Upper lobe of left lung (tissue), 6 donors: ENCODE measurements at regions not wholly inside any gene's neighbourhood (a gene's known extent, or its start where the extent isn't known, plus 50 kb on each side); places are given as distances from the start of the nearest gene placed in this dataset.

Experiments
- ATAC-seq, 2 donors: fragments of 200-7000 bp; cut with Tn5 transposase; one replicate each; pipeline ENCODE4 v1.9.1; 2022; ENCODE audit warnings: mild to moderate bottlenecking in 2 of 2, moderate library complexity in 2 of 2; ENCODE audit not compliant: low FRiP score in 2 of 2
- DNase-seq, 2 donors: peaks; one replicate each; pipeline ENCODE4 v3.0.0-alpha.2; 2019 to 2020
- H3K27ac ChIP-seq, 4 donors: fragments of 200-600 bp; sonication (generic); one replicate each; pipeline ENCODE4 v1.5.1; 2016 to 2019
- H3K27me3 ChIP-seq, 4 donors: fragments of 200-600 bp; sonication (generic); one replicate each; pipeline ENCODE4 v1.5.1; 2017 to 2019
- H3K36me3 ChIP-seq, 4 donors: fragments of 200-600 bp; sonication (generic); one replicate each; pipeline ENCODE4 v1.5.1; 2016 to 2019
- H3K4me1 ChIP-seq, 4 donors: fragments of 200-600 bp; sonication (generic); one replicate each; pipeline ENCODE4 v1.5.1; 2018 to 2019
- H3K4me3 ChIP-seq, 4 donors: fragments of 200-600 bp; sonication (generic); one replicate each; pipeline ENCODE4 v1.5.1; 2017 to 2019; ENCODE audit warnings: mild to moderate bottlenecking in 2 of 4, moderate library complexity in 1 of 4
- H3K9me3 ChIP-seq, 4 donors: fragments of 200-600 bp; sonication (generic); one replicate each; pipeline ENCODE4 v1.5.1; 2018 to 2019
- EP300 ChIP-seq, 4 donors: sonication (generic); formaldehyde crosslinking; IDR thresholded peaks; one replicate each; pipeline ENCODE4 v1.5.1; 2017; ENCODE audit warnings: antibody characterized with exemption in 4 of 4, control low read depth in 2 of 4
- POLR2A ChIP-seq, 4 donors: fragments of 450-650 bp; IDR thresholded peaks; one replicate each; pipeline ENCODE4 v1.5.1; 2016 to 2017; ENCODE audit warnings: antibody characterized with exemption in 4 of 4, mild to moderate bottlenecking in 2 of 4
- POLR2AphosphoS5 ChIP-seq, 2 donors: sonication (generic); formaldehyde crosslinking; IDR thresholded peaks; one replicate each; pipeline ENCODE4 v1.5.1; 2017; ENCODE audit warnings: antibody characterized with exemption in 2 of 2
- WGBS, 2 donors: methylation state at CpG; one replicate each; pipeline ENCODE4 v1.1.5; 2017 to 2018; 5-methylcytosine and 5-hydroxymethylcytosine counted together
- TF ChIP-seq, protein P1 (sequence below), 6 experiments: fragments of 450-650 bp in 4 of 6; fragments of 200-600 bp in 2 of 6; sonication (generic) in 2 of 6; IDR thresholded peaks; one replicate each; pipeline ENCODE4 v1.5.1; 2016 to 2019; ENCODE audit warnings: antibody characterized with exemption in 6 of 6
- donor health status: DM: no; HTN: no; CAD: no; lungs with moderate emphysema.
- donor health status: DM: no; HTN: yes; CAD: no; lungs with severe emphysema.

- ATAC-seq = no peak
- TF ChIP-seq EP300 (IDR thresholded peaks at IDR 0.05) (no peak), POLR2AphosphoS5 (IDR thresholded peaks at IDR 0.05) (no peak)
- TF ChIP-seq, protein P1, sequence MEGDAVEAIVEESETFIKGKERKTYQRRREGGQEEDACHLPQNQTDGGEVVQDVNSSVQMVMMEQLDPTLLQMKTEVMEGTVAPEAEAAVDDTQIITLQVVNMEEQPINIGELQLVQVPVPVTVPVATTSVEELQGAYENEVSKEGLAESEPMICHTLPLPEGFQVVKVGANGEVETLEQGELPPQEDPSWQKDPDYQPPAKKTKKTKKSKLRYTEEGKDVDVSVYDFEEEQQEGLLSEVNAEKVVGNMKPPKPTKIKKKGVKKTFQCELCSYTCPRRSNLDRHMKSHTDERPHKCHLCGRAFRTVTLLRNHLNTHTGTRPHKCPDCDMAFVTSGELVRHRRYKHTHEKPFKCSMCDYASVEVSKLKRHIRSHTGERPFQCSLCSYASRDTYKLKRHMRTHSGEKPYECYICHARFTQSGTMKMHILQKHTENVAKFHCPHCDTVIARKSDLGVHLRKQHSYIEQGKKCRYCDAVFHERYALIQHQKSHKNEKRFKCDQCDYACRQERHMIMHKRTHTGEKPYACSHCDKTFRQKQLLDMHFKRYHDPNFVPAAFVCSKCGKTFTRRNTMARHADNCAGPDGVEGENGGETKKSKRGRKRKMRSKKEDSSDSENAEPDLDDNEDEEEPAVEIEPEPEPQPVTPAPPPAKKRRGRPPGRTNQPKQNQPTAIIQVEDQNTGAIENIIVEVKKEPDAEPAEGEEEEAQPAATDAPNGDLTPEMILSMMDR (IDR thresholded peaks at IDR 0.05) = no peak
- no peak overlapping the region for H3K4me3 ChIP-seq
- WGBS, 2 donors = 88 to 91% methylated on average over 4 of the region's 4 CpGs
- H3K4me1 ChIP-seq = no peaks in the 10 kb centered on the region
- H3K36me3 ChIP-seq = no peaks in the 10 kb centered on the region
- no peaks in the 10 kb centered on the region for H3K9me3 ChIP-seq
- H3K27ac ChIP-seq = no peak overlapping the region
- H3K27me3 ChIP-seq = no peaks in the 10 kb centered on the region
- DNase-seq = no peak
Measured at GRCh38 chr13:47110141-47110540, 213.3 kb upstream of the HTR2A start.

DNA sequence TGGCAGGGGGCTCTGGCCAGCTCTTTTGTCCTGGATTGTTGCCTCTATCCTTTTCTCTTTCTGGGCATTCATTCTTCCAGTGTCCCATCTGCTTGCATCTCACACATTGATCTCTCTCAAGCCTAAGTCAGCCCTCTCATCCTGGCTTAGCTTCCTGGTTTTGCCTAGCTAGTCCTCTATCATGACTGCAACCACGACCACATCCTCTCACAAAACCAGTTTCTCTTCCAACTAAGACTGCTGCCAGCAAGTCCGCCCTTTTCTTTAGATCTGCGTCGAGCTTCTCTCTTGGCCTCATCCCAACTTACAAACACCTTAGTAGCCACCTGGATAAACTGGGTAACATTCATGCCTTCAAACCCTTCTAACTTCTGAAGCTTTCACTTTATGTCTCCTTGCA, 212.2 kb upstream of the HTR2A start:
- Histone ChIP-seq H3K4me1 (no peaks in the 10 kb centered on the region), H3K4me3 (no peak overlapping the region), H3K27me3 (no peaks in the 10 kb centered on the region), H3K27ac (no peak overlapping the region), H3K9me3 (no peaks in the 10 kb centered on the region), H3K36me3 (no peaks in the 10 kb centered on the region)
- DNase-seq (no peak), ATAC-seq (no peak)
- TF ChIP-seq, protein P1 (IDR thresholded peaks at IDR 0.05) = no peak
- TF ChIP-seq POLR2A (IDR thresholded peaks at IDR 0.05) (no peak), EP300 (IDR thresholded peaks at IDR 0.05) (no peak), POLR2AphosphoS5 (IDR thresholded peaks at IDR 0.05) (no peak)
- 36 to 49% methylated on average over 4 of the region's 4 CpGs for WGBS, 2 donors

GRCh38 chr13:47100214-47100853, 203.5 kb upstream of the HTR2A start:
- ATAC-seq = no peak
- Histone ChIP-seq H3K36me3 (no peaks in the 10 kb centered on the region), H3K27me3 (no peaks in the 10 kb centered on the region), H3K27ac (no peak overlapping the region), H3K4me1 (no peaks in the 10 kb centered on the region), H3K9me3 (no peaks in the 10 kb centered on the region), H3K4me3 (no peak overlapping the region)
- WGBS, 2 donors = 47 to 57% methylated on average over 4 of the region's 4 CpGs
- no peak for DNase-seq
- TF ChIP-seq POLR2AphosphoS5 (IDR thresholded peaks at IDR 0.05) = no peak
- TF ChIP-seq POLR2A (IDR thresholded peaks at IDR 0.05) = no peak
- TF ChIP-seq, protein P1 (IDR thresholded peaks at IDR 0.05) = no peak
- no peak for TF ChIP-seq EP300 (IDR thresholded peaks at IDR 0.05)

DNA sequence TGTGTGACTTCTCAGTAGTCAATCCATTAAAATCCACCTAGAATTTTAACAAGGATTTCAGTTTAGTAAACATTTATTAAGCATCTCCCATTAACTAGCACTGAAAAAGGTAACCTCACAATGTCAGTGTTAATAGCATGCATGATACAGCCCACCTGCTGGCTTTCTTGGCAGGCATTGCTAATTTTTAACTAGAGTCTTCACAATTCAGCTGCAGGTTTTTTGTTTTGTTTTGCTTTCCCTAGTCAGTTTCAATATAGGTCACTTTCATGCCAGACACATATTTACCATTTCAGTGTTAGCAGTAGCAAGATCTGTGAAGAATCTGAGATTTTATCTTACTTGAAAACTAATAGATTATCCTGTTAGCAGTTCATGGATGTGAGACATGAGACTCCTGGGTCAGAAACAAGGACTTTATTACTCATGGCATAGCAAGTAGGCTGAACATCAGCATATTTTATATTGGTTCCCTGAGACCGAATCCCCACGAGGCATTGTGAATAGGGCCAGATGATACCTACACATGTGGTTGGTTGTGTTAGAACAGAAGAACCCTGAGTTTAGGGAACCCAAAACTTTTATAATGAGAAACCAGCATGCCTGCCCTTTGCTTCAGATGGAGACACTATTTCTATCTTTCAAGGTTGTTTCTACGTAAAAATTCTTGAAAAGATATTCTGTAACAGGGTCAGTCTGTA, 198.0 kb upstream of the HTR2A start:
- WGBS, 2 donors = 81 to 87% methylated on average over 3 of the region's 3 CpGs
- no peak overlapping the region for H3K27ac ChIP-seq
- H3K9me3 ChIP-seq = no peaks in the 10 kb centered on the region
- DNase-seq (no peak), ATAC-seq (no peak)
- TF ChIP-seq POLR2AphosphoS5 (IDR thresholded peaks at IDR 0.05) = no peak
- H3K36me3 ChIP-seq = no peaks in the 10 kb centered on the region
- H3K4me3 ChIP-seq = no peak overlapping the region
- H3K4me1 ChIP-seq = no peaks in the 10 kb centered on the region
- H3K27me3 ChIP-seq = no peaks in the 10 kb centered on the region

DNA sequence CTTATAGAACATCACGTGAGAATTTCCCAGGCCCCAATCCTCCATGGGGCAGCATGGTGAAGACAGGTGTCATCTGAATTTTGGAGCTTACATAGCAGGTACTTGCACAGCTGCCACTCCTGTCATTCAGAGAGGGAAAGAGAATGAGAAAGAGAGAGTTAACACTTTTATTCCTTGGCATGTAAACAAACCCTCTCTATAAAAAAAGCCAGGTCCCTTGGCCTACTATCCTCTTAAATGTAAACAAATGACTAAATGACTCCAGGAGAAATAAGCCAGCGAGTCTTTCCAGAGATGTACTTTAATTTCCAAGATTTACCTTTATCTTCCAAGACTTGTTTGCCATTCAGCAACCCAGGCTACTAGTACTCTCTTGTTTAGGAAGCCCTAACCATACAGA, 195.3 kb upstream of the HTR2A start:
- no peak for DNase-seq
- H3K27ac ChIP-seq = no peak overlapping the region
- no peaks in the 10 kb centered on the region for H3K4me1 ChIP-seq
- no peak for ATAC-seq
- TF ChIP-seq POLR2A (IDR thresholded peaks at IDR 0.05) (no peak), POLR2AphosphoS5 (IDR thresholded peaks at IDR 0.05) (no peak), EP300 (IDR thresholded peaks at IDR 0.05) (no peak)
- TF ChIP-seq, protein P1 (IDR thresholded peaks at IDR 0.05) = no peak
- H3K4me3 ChIP-seq = no peak overlapping the region
- H3K36me3 ChIP-seq = no peaks in the 10 kb centered on the region
- WGBS, 2 donors = 66 to 76% methylated on average over 2 of the region's 2 CpGs
- H3K9me3 ChIP-seq = no peaks in the 10 kb centered on the region
- H3K27me3 ChIP-seq = no peaks in the 10 kb centered on the region
